Trophoblast cell (in vitro differentiated cells and primary cell): ENCODE measurements at regions not wholly inside any gene's neighbourhood (a gene's known extent, or its start where the extent isn't known, plus 50 kb on each side); places are given as distances from the start of the nearest gene placed in this dataset.

ENCODE experiments used
- DNase-seq, 2 donors: peaks; one replicate each; pipeline ENCODE4 v3.0.0-alpha.2; 2016
- H2AFZ ChIP-seq: 2 replicates; pipeline ENCODE4 v1.6.1; 2013; ENCODE audit warnings: low read length, moderate library complexity, mild to moderate bottlenecking; ENCODE audit not compliant: insufficient read depth, poor library complexity
- H2AK5ac ChIP-seq: 2 replicates; pipeline ENCODE4 v1.6.1; 2013; ENCODE audit warnings: mild to moderate bottlenecking, low read length
- H2BK120ac ChIP-seq: 2 replicates; pipeline ENCODE4 v1.6.1; 2013; ENCODE audit warnings: low read length, mild to moderate bottlenecking, moderate library complexity; ENCODE audit not compliant: insufficient read depth, poor library complexity
- H2BK12ac ChIP-seq: 2 replicates; pipeline ENCODE4 v1.6.1; 2013; ENCODE audit warnings: mild to moderate bottlenecking, low read length, moderate library complexity
- H2BK5ac ChIP-seq: 2 replicates; pipeline ENCODE4 v1.6.1; 2013; ENCODE audit warnings: low read length, low read depth, moderate library complexity, mild to moderate bottlenecking; ENCODE audit not compliant: poor library complexity
- H3K14ac ChIP-seq: 2 replicates; pipeline ENCODE4 v1.6.1; 2013; ENCODE audit warnings: mild to moderate bottlenecking, low read length
- H3K18ac ChIP-seq: 2 replicates; pipeline ENCODE4 v1.6.1; 2013; ENCODE audit warnings: mild to moderate bottlenecking, low read length
- H3K23ac ChIP-seq: 2 replicates; pipeline ENCODE4 v1.6.1; 2013; ENCODE audit warnings: low read length
- H3K27ac ChIP-seq: 2 replicates; pipeline ENCODE4 v1.5.1; 2013; ENCODE audit warnings: low read depth, mild to moderate bottlenecking, inconsistent platforms, low read length, moderate library complexity
- H3K27me3 ChIP-seq: 2 replicates; pipeline ENCODE4 v1.6.1; 2013; ENCODE audit warnings: inconsistent platforms, mild to moderate bottlenecking, low read length, moderate library complexity; ENCODE audit not compliant: insufficient read depth
- H3K36me3 ChIP-seq, 2 experiments: 1 replicate in 1 of 2; 2 replicates in 1 of 2; pipeline ENCODE4 v1.6.1; 2013; ENCODE audit warnings: low read length in 2 of 2, mild to moderate bottlenecking in 2 of 2, moderate library complexity in 1 of 2; ENCODE audit not compliant: insufficient read depth in 2 of 2, control insufficient read depth in 1 of 2
- H3K4ac ChIP-seq: 2 replicates; pipeline ENCODE4 v1.6.1; 2013; ENCODE audit warnings: low read depth, mild to moderate bottlenecking, low read length, moderate library complexity
- H3K4me1 ChIP-seq, 2 experiments: 1 replicate in 1 of 2; 2 replicates in 1 of 2; pipeline ENCODE4 v1.6.1; 2013; ENCODE audit warnings: low read length in 2 of 2, mild to moderate bottlenecking in 2 of 2, moderate library complexity in 1 of 2; ENCODE audit not compliant: insufficient read depth in 2 of 2, control insufficient read depth in 1 of 2
- H3K4me2 ChIP-seq: 2 replicates; pipeline ENCODE4 v1.6.1; 2013; ENCODE audit warnings: inconsistent platforms, mild to moderate bottlenecking, low read length, moderate library complexity
- H3K4me3 ChIP-seq: 2 replicates; pipeline ENCODE4 v1.5.1; 2013; ENCODE audit warnings: mild to moderate bottlenecking, low read depth, low read length, inconsistent platforms
- H3K79me1 ChIP-seq: one replicate; pipeline ENCODE4 v1.6.1; 2013; ENCODE audit warnings: low read length
- H3K79me2 ChIP-seq: 2 replicates; pipeline ENCODE4 v1.6.1; 2013; ENCODE audit warnings: low read length, mild to moderate bottlenecking; ENCODE audit not compliant: control insufficient read depth, insufficient read depth, poor library complexity
- H3K9ac ChIP-seq: 2 replicates; pipeline ENCODE4 v1.6.1; 2013; ENCODE audit warnings: mild to moderate bottlenecking, low read length
- H3K9me3 ChIP-seq: 2 replicates; pipeline ENCODE4 v1.6.1; 2013; ENCODE audit warnings: low read depth, mild to moderate bottlenecking, control low read depth, inconsistent platforms, low read length; ENCODE audit not compliant: insufficient read depth
- H4K12ac ChIP-seq: 2 replicates; pipeline ENCODE4 v1.6.1; 2013; ENCODE audit warnings: low read depth, mild to moderate bottlenecking, low read length, moderate library complexity
- H4K8ac ChIP-seq: 2 replicates; pipeline ENCODE4 v1.6.1; 2013; ENCODE audit warnings: low read depth, mild to moderate bottlenecking, low read length, moderate library complexity
- H4K91ac ChIP-seq: one replicate; pipeline ENCODE4 v1.6.1; 2013; ENCODE audit warnings: low read depth, mild to moderate bottlenecking, low read length, moderate library complexity
- WGBS: extraction: QIAGEN DNeasy Blood & Tissue Kit; methylation state at CpG from one replicate; pipeline ENCODE4 v1.1.7; 2013; ENCODE audit warnings: missing lambda C conversion rate; ENCODE audit not compliant: insufficient read length, insufficient coverage; ENCODE audit errors: extremely low coverage; 5-methylcytosine and 5-hydroxymethylcytosine counted together

GRCh38 chr5:91280362-91281269 lies 102.5 kb downstream of the ARRDC3 start:
- no peaks in the 10 kb centered on the region for H3K9me3 ChIP-seq
- H3K27ac ChIP-seq = peak overlapping the region; percentile 84
- no peaks in the 10 kb centered on the region for H3K36me3 ChIP-seq
- H3K4ac ChIP-seq = no peak overlapping the region
- peak overlapping the region; percentile 67 for H3K4me3 ChIP-seq
- H3K27me3 ChIP-seq = no peaks in the 10 kb centered on the region
- peak overlapping the region; percentile 34 for H2AFZ ChIP-seq
- H4K91ac ChIP-seq = peak overlapping the region; percentile 73
- peak overlapping the region; percentile 7 for H2BK5ac ChIP-seq
- WGBS = no CpG with 5 or more reads among the region's 50 CpGs
- H3K79me2 ChIP-seq = no peaks in the 10 kb centered on the region
- no peak overlapping the region for H3K18ac ChIP-seq
- H3K9ac ChIP-seq = peak overlapping the region; percentile 6
- no peak overlapping the region for H3K14ac ChIP-seq
- DNase-seq = peak; percentile 99
- H2BK12ac ChIP-seq = peak overlapping the region; percentile 44
- peak overlapping the region; percentile 37 for H2BK120ac ChIP-seq
- H2AK5ac ChIP-seq = no peak overlapping the region
- peaks cover 11% of the 10 kb centered on the region for H3K79me1 ChIP-seq
- peak overlapping the region; percentile 73 for H3K4me2 ChIP-seq
- H4K12ac ChIP-seq = no peak overlapping the region
- H4K8ac ChIP-seq = peak overlapping the region; percentile 52
- peaks cover 2% of the 10 kb centered on the region in 2 experiments for H3K4me1 ChIP-seq
- no peak overlapping the region for H3K23ac ChIP-seq

- WGBS = no CpG with 5 or more reads among the region's 3 CpGs
- no peak overlapping the region for H2AK5ac ChIP-seq
- no peak overlapping the region for H3K4me3 ChIP-seq
- no peak overlapping the region for H3K23ac ChIP-seq
- peaks cover 2% of the 10 kb centered on the region in 2 experiments for H3K4me1 ChIP-seq
- no peaks in the 10 kb centered on the region for H3K9me3 ChIP-seq
- H4K12ac ChIP-seq = no peak overlapping the region
- peak in 1 of 2 donors; percentile 56 for DNase-seq
- H3K27ac ChIP-seq = no peak overlapping the region
- H2BK12ac ChIP-seq = peak overlapping the region; percentile 86
- H3K27me3 ChIP-seq = no peaks in the 10 kb centered on the region
- peak overlapping the region; percentile 65 for H3K18ac ChIP-seq
- H2BK120ac ChIP-seq = peak overlapping the region; percentile 45
- no peak overlapping the region for H3K14ac ChIP-seq
- no peaks in the 10 kb centered on the region for H3K36me3 ChIP-seq
- no peak overlapping the region for H4K8ac ChIP-seq
- H4K91ac ChIP-seq = peak overlapping the region; percentile 85
- H2BK5ac ChIP-seq = no peak overlapping the region
- H3K9ac ChIP-seq = no peak overlapping the region
- H3K4ac ChIP-seq = no peak overlapping the region
- H3K79me1 ChIP-seq = peaks cover 11% of the 10 kb centered on the region
- no peaks in the 10 kb centered on the region for H3K79me2 ChIP-seq
- H3K4me2 ChIP-seq = no peak overlapping the region
- H2AFZ ChIP-seq = no peak overlapping the region
These were observed 105.3 kb downstream of the ARRDC3 start for GRCh38 chr5:91277840-91278239.

GRCh38 chr5:91277093-91277626 lies 106.0 kb downstream of the ARRDC3 start:
- Histone ChIP-seq H3K36me3 (no peaks in the 10 kb centered on the region), H2BK5ac (no peak overlapping the region), H3K27ac (no peak overlapping the region), H3K23ac (no peak overlapping the region), H3K9ac (no peak overlapping the region), H2BK120ac (no peak overlapping the region), H2AK5ac (no peak overlapping the region), H3K79me2 (no peaks in the 10 kb centered on the region), H4K12ac (no peak overlapping the region), H3K79me1 (peaks cover 11% of the 10 kb centered on the region), H3K4me3 (no peak overlapping the region), H2AFZ (no peak overlapping the region), H3K27me3 (no peaks in the 10 kb centered on the region), H3K4me1 (peaks cover 2% of the 10 kb centered on the region in 2 experiments), H3K9me3 (no peaks in the 10 kb centered on the region), H3K14ac (no peak overlapping the region), H3K4me2 (no peak overlapping the region), H3K4ac (no peak overlapping the region), H4K8ac (no peak overlapping the region), H3K18ac (no peak overlapping the region), H2BK12ac (no peak overlapping the region), H4K91ac (no peak overlapping the region)
- WGBS = no CpG with 5 or more reads among the region's 5 CpGs
- DNase-seq = peak in 1 of 2 donors; percentile 60

- Histone ChIP-seq H3K4ac (no peak overlapping the region), H3K4me3 (no peak overlapping the region), H4K91ac (no peak overlapping the region), H3K9me3 (no peaks in the 10 kb centered on the region), H2AK5ac (no peak overlapping the region), H3K4me1 (peaks cover under 1% of the 10 kb centered on the region in 2 experiments), H3K4me2 (no peak overlapping the region), H4K8ac (no peak overlapping the region), H3K27me3 (no peaks in the 10 kb centered on the region), H3K23ac (no peak overlapping the region), H3K18ac (no peak overlapping the region), H2BK12ac (no peak overlapping the region), H3K14ac (no peak overlapping the region), H3K36me3 (no peaks in the 10 kb centered on the region), H4K12ac (no peak overlapping the region), H2BK5ac (no peak overlapping the region), H3K79me1 (peaks cover under 1% of the 10 kb centered on the region), H3K9ac (no peak overlapping the region), H3K27ac (no peak overlapping the region), H2AFZ (no peak overlapping the region), H3K79me2 (no peaks in the 10 kb centered on the region), H2BK120ac (no peak overlapping the region)
- DNase-seq = no peak
- no CpG with 5 or more reads among the region's 2 CpGs for WGBS
These were observed 110.3 kb downstream of the ARRDC3 start for GRCh38 chr5:91272858-91273257.
